ENCODE measurements at regions not wholly inside any gene's neighbourhood (a gene's known extent, or its start where the extent isn't known, plus 50 kb on each side); places are given as distances from the start of the nearest gene placed in this dataset.

DNA sequence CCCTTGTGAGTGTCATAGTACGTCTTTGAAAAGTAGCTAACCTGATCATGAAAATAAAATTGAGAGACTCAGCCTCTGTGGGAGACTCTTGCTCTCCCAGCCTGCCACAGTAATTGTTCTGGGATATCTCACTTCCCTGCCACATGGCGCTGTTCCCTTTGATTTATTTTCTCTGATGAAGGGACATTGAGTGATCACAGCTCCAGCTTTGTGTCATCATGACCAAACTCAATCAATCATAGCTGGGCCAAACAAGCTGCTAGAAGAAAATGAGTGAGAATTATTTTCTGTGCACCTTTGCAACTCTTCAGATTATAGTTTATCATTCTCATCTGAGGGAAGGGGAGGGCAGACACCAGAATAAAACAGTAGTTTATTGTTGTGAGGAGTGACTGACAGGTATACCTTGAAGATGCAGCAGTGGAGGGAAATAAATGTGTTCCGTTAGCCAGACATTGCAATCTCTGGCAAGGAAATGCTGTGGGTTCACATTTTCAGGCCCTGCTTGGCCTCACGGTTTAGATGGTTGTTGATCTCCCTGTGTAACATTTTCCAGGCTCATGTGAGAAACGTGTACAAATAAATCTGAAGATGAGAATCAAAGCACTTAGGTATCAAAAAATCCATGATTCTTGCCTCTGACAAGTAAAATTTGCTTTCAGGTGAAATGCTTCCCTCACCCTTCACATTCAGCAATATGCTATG lies 174.7 kb upstream of the FBXL17 start:
- no peaks in the 10 kb centered on the region for H3K9me3 ChIP-seq (ENCODE audit: control insufficient read depth, insufficient read depth, low read depth, low read length)
- CTCF ChIA-PET = no interaction called here
- H3K4me1 ChIP-seq (ENCODE audit: control insufficient read depth, insufficient read depth, low read length) = peaks cover 3% of the 10 kb centered on the region; the same call in 1 of the 2 replicates
- no peaks in the 10 kb centered on the region for H3K36me3 ChIP-seq (ENCODE audit: control insufficient read depth in 2 of 2, insufficient read depth in 1 of 2, low read length in 2 of 2)
- H3K4me3 ChIP-seq (ENCODE audit: low read depth, low read length) = no peak overlapping the region
- no peak overlapping the region for H3K27ac ChIP-seq (ENCODE audit: extremely low read depth, low read depth, low read length)
- TF ChIP-seq PBX3 (CRISPR knock-in tag; IDR thresholded peaks at IDR 0.05) (no peak), ZNF292 (tag by site-specific recombination; IDR thresholded peaks at IDR 0.05; ENCODE audit: borderline replicate concordance, low read depth) (no peak), ZSCAN18 (tag by site-specific recombination; IDR thresholded peaks at IDR 0.05) (no peak), ZEB2 (tag by site-specific recombination; IDR thresholded peaks at IDR 0.05) (no peak), ZSCAN30 (tag by site-specific recombination; IDR thresholded peaks at IDR 0.05) (no peak), KLF9 (tag by site-specific recombination; IDR thresholded peaks at IDR 0.05; ENCODE audit: low read depth) (no peak), ZNF302 (tag by site-specific recombination; IDR thresholded peaks at IDR 0.05; ENCODE audit: low read depth) (no peak), ZNF843 (tag by site-specific recombination; IDR thresholded peaks at IDR 0.05) (no peak), ZNF37A (tag by site-specific recombination; IDR thresholded peaks at IDR 0.05) (no peak), ZNF140 (tag by site-specific recombination; IDR thresholded peaks at IDR 0.05) (no peak), BCL11A (tag by site-specific recombination; IDR thresholded peaks at IDR 0.05; ENCODE audit: low read depth) (no peak), ZSCAN16 (tag by site-specific recombination; IDR thresholded peaks at IDR 0.05) (no peak), ZSCAN4 (tag by site-specific recombination; IDR thresholded peaks at IDR 0.05) (no peak)
- TF ChIP-seq, protein P1, sequence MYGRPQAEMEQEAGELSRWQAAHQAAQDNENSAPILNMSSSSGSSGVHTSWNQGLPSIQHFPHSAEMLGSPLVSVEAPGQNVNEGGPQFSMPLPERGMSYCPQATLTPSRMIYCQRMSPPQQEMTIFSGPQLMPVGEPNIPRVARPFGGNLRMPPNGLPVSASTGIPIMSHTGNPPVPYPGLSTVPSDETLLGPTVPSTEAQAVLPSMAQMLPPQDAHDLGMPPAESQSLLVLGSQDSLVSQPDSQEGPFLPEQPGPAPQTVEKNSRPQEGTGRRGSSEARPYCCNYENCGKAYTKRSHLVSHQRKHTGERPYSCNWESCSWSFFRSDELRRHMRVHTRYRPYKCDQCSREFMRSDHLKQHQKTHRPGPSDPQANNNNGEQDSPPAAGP (tag by site-specific recombination; IDR thresholded peaks at IDR 0.05) = no peak
- TF ChIP-seq, protein P2, sequence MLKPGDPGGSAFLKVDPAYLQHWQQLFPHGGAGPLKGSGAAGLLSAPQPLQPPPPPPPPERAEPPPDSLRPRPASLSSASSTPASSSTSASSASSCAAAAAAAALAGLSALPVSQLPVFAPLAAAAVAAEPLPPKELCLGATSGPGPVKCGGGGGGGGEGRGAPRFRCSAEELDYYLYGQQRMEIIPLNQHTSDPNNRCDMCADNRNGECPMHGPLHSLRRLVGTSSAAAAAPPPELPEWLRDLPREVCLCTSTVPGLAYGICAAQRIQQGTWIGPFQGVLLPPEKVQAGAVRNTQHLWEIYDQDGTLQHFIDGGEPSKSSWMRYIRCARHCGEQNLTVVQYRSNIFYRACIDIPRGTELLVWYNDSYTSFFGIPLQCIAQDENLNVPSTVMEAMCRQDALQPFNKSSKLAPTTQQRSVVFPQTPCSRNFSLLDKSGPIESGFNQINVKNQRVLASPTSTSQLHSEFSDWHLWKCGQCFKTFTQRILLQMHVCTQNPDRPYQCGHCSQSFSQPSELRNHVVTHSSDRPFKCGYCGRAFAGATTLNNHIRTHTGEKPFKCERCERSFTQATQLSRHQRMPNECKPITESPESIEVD (tag by site-specific recombination; IDR thresholded peaks at IDR 0.05) = no peak
- TF ChIP-seq, protein P3, sequence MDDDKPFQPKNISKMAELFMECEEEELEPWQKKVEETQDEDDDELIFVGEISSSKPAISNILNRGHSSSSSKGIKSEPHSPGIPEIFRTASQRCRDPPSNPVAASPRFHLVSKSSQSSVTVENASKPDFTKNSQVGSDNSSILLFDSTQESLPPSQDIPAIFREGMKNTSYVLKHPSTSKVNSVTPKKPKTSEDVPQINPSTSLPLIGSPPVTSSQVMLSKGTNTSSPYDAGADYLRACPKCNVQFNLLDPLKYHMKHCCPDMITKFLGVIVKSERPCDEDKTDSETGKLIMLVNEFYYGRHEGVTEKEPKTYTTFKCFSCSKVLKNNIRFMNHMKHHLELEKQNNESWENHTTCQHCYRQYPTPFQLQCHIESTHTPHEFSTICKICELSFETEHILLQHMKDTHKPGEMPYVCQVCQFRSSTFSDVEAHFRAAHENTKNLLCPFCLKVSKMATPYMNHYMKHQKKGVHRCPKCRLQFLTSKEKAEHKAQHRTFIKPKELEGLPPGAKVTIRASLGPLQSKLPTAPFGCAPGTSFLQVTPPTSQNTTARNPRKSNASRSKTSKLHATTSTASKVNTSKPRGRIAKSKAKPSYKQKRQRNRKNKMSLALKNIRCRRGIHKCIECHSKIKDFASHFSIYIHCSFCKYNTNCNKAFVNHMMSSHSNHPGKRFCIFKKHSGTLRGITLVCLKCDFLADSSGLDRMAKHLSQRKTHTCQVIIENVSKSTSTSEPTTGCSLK (tag by site-specific recombination; IDR thresholded peaks at IDR 0.05) = no peak
- POLR2A ChIA-PET = no interaction called here
